HG03558 (cell line): ENCODE measurements at regions not wholly inside any gene's neighbourhood (a gene's known extent, or its start where the extent isn't known, plus 50 kb on each side); places are given as distances from the start of the nearest gene placed in this dataset.

Experiments used
- ATAC-seq: cut with Tn5 transposase; IDR thresholded peaks from one replicate; pipeline ENCODE4 v1.9.1; 2021; ENCODE audit warnings: moderate number of reproducible peaks; ENCODE audit not compliant: unreplicated experiment; ENCODE audit errors: extremely low read depth

GRCh38 chr5:17157916-17158529, 59.4 kb upstream of the BASP1 start:
- no peak for ATAC-seq

- no peak for ATAC-seq
Measured at GRCh38 chr5:17160756-17161040, 56.7 kb upstream of the BASP1 start.

- ATAC-seq = no peak
Measured at GRCh38 chr5:17161662-17162061, 55.8 kb upstream of the BASP1 start.

GRCh38 chr5:17163221-17163620, 54.2 kb upstream of the BASP1 start:
- ATAC-seq = no peak

GRCh38 chr5:17167171-17167891, 50.1 kb upstream of the BASP1 start:
- ATAC-seq = no peak
